ENCODE measurements at regions not wholly inside any gene's neighbourhood (a gene's known extent, or its start where the extent isn't known, plus 50 kb on each side); places are given as distances from the start of the nearest gene placed in this dataset.

GRCh38 chr10:2890093-2890492, 177.3 kb upstream of the PFKP start:
- no peak for TF ChIP-seq CTCF (IDR thresholded peaks at IDR 0.05; ENCODE audit: unreplicated experiment)
- H3K27ac Mint-ChIP-seq (ENCODE audit: low read depth, unreplicated experiment) = no peak overlapping the region
- H3K27me3 Mint-ChIP-seq (ENCODE audit: insufficient read depth, unreplicated experiment) = peaks cover 34% of the 10 kb centered on the region
- no peaks in the 10 kb centered on the region for H3K9me3 Mint-ChIP-seq (ENCODE audit: unreplicated experiment)
- no peaks in the 10 kb centered on the region for H3K36me3 Mint-ChIP-seq (ENCODE audit: insufficient read depth, unreplicated experiment)
- ChIA-PET CTCF (no interaction called here), POLR2A (interaction anchor here (0.7 kb wide), 1 partner anchor 1961 kb away, joined by 3 read pairs; no protein-coding TSS in a partner anchor)
- H3K4me1 Mint-ChIP-seq (ENCODE audit: insufficient read depth, unreplicated experiment) = peaks cover 7% of the 10 kb centered on the region
- DNase-seq (ENCODE audit: unreplicated experiment) = no peak
- H3K4me3 Mint-ChIP-seq (ENCODE audit: unreplicated experiment) = no peak overlapping the region
- intact Hi-C loops (cut with micrococcal nuclease) = no loop called here
- no TSS peak for BruUV-seq (replicated peaks)

- Mint-ChIP-seq H3K27me3 (ENCODE audit: insufficient read depth, unreplicated experiment) (peaks cover 33% of the 10 kb centered on the region), H3K4me3 (ENCODE audit: unreplicated experiment) (no peak overlapping the region), H3K27ac (ENCODE audit: low read depth, unreplicated experiment) (no peak overlapping the region), H3K9me3 (ENCODE audit: unreplicated experiment) (no peaks in the 10 kb centered on the region), H3K4me1 (ENCODE audit: insufficient read depth, unreplicated experiment) (peaks cover 7% of the 10 kb centered on the region), H3K36me3 (ENCODE audit: insufficient read depth, unreplicated experiment) (no peaks in the 10 kb centered on the region)
- DNase-seq (ENCODE audit: unreplicated experiment) = no peak
- no TSS peak for BruUV-seq (replicated peaks)
- ChIA-PET CTCF (interaction anchor here (0.6 to 0.7 kb wide), 2 partner anchors 13 to 121 kb away, joined by 3 read pairs; no protein-coding TSS in a partner anchor), POLR2A (no interaction called here)
- no peak for TF ChIP-seq CTCF (IDR thresholded peaks at IDR 0.05; ENCODE audit: unreplicated experiment)
- intact Hi-C loops (cut with micrococcal nuclease) = no loop called here
Observed at GRCh38 chr10:2888403-2889004, 178.8 kb upstream of the PFKP start.

GRCh38 chr10:2887391-2888070, 179.8 kb upstream of the PFKP start:
- no peaks in the 10 kb centered on the region for H3K36me3 Mint-ChIP-seq (ENCODE audit: insufficient read depth, unreplicated experiment)
- ChIA-PET POLR2A (interaction anchor here (0.6 kb wide), 1 partner anchor 929 kb away, joined by 3 read pairs; no protein-coding TSS in a partner anchor), CTCF (interaction anchor here (0.6 kb wide), 1 partner anchor 14 kb away, joined by 3 read pairs; no protein-coding TSS in a partner anchor)
- no peak for DNase-seq (ENCODE audit: unreplicated experiment)
- no peak for TF ChIP-seq CTCF (IDR thresholded peaks at IDR 0.05; ENCODE audit: unreplicated experiment)
- BruUV-seq (replicated peaks) = no TSS peak
- H3K27me3 Mint-ChIP-seq (ENCODE audit: insufficient read depth, unreplicated experiment) = peaks cover 37% of the 10 kb centered on the region
- no peaks in the 10 kb centered on the region for H3K9me3 Mint-ChIP-seq (ENCODE audit: unreplicated experiment)
- intact Hi-C loops (cut with micrococcal nuclease) = no loop called here
- no peaks in the 10 kb centered on the region for H3K4me1 Mint-ChIP-seq (ENCODE audit: insufficient read depth, unreplicated experiment)
- no peak overlapping the region for H3K27ac Mint-ChIP-seq (ENCODE audit: low read depth, unreplicated experiment)
- no peak overlapping the region for H3K4me3 Mint-ChIP-seq (ENCODE audit: unreplicated experiment)

GRCh38 chr10:2886662-2887061, 180.7 kb upstream of the PFKP start:
- no TSS peak for BruUV-seq (replicated peaks)
- no peak for TF ChIP-seq CTCF (IDR thresholded peaks at IDR 0.05; ENCODE audit: unreplicated experiment)
- Mint-ChIP-seq H3K4me1 (ENCODE audit: insufficient read depth, unreplicated experiment) (no peaks in the 10 kb centered on the region), H3K36me3 (ENCODE audit: insufficient read depth, unreplicated experiment) (no peaks in the 10 kb centered on the region), H3K9me3 (ENCODE audit: unreplicated experiment) (no peaks in the 10 kb centered on the region), H3K4me3 (ENCODE audit: unreplicated experiment) (no peak overlapping the region), H3K27ac (ENCODE audit: low read depth, unreplicated experiment) (no peak overlapping the region), H3K27me3 (ENCODE audit: insufficient read depth, unreplicated experiment) (peaks cover 45% of the 10 kb centered on the region)
- ChIA-PET CTCF (interaction anchor here (0.9 kb wide), 1 partner anchor 91 kb away, joined by 5 read pairs; no protein-coding TSS in a partner anchor), POLR2A (interaction anchor here (0.6 kb wide), 1 partner anchor 928 kb away, joined by 3 read pairs; no protein-coding TSS in a partner anchor)
- DNase-seq (ENCODE audit: unreplicated experiment) = no peak
- intact Hi-C loops (cut with micrococcal nuclease) = no loop called here

All from MCF 10A (cell line).